ENCODE measurements at regions not wholly inside any gene's neighbourhood (a gene's known extent, or its start where the extent isn't known, plus 50 kb on each side); places are given as distances from the start of the nearest gene placed in this dataset.

DNA sequence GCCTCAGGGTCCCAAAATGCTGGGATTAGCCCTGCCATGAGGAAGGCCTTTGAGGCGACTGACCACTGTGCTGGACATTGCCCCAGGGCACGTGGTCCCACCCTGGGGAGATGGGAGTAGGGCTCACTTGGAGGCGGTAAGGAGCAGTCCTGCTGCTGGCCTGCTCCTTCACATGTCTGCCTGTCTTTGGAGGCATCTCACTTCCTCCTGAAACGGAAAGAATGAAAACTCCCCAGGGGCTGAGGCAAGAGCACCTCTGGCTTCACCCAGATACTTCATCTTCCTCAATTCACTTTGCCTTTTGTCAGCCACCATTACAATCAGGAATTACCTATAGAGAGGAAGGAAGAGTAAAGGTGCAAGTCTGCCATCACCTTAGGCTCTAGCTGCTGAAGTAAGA is 59.9 kb upstream of the GATA6 start:
- no peak for DNase-seq (ENCODE audit: extremely low read depth in 1 of 2, low read depth in 1 of 2)

- no peak for DNase-seq (ENCODE audit: extremely low read depth in 1 of 2, low read depth in 1 of 2)
Measured at GRCh38 chr18:22110461-22110924, 58.9 kb upstream of the GATA6 start.

GRCh38 chr18:22112215-22112614 is 57.2 kb upstream of the GATA6 start:
- no peak for DNase-seq (ENCODE audit: extremely low read depth in 1 of 2, low read depth in 1 of 2)

GRCh38 chr18:22113144-22113844 is 56.1 kb upstream of the GATA6 start:
- DNase-seq (ENCODE audit: extremely low read depth in 1 of 2, low read depth in 1 of 2) = no peak

- no peak for DNase-seq (ENCODE audit: extremely low read depth in 1 of 2, low read depth in 1 of 2)
Measured at GRCh38 chr18:22114526-22115321, 54.7 kb upstream of the GATA6 start.

GRCh38 chr18:22115573-22115972 is 53.8 kb upstream of the GATA6 start:
- DNase-seq (ENCODE audit: extremely low read depth in 1 of 2, low read depth in 1 of 2) = no peak

Measured in stimulated activated CD8-positive, alpha-beta memory T cell treated with anti-CD3 and anti-CD28 coated beads, Interleukin-7, amount 100 ng/mL, for 48 hours (primary cell).